Amniotic stem cell (primary cell): ENCODE measurements at regions not wholly inside any gene's neighbourhood (a gene's known extent, or its start where the extent isn't known, plus 50 kb on each side); places are given as distances from the start of the nearest gene placed in this dataset.

Experiments used
- DNase-seq: peaks from one replicate; lab custom pipeline; 2025; lab: John Stamatoyannopoulos, UW

- DNase-seq: no peak
These were observed 65.0 kb upstream of the SLC2A12 start for GRCh38 chr6:134117409-134117808.

GRCh38 chr6:134115715-134116074, 63.3 kb upstream of the SLC2A12 start:
- DNase-seq: no peak

GRCh38 chr6:134114918-134115714, 62.7 kb upstream of the SLC2A12 start:
- no peak for DNase-seq

GRCh38 chr6:134114489-134114888, 62.1 kb upstream of the SLC2A12 start:
- no peak for DNase-seq

- DNase-seq: no peak
These were observed 59.3 kb upstream of the SLC2A12 start for GRCh38 chr6:134111726-134112125.

- peak; percentile 52 for DNase-seq
These were observed 58.7 kb upstream of the SLC2A12 start for GRCh38 chr6:134111062-134111677.

GRCh38 chr6:134106702-134107101, 54.3 kb upstream of the SLC2A12 start:
- DNase-seq: no peak

GRCh38 chr6:134105940-134106339, 53.5 kb upstream of the SLC2A12 start:
- DNase-seq: no peak

- DNase-seq: no peak
These were observed 50.6 kb upstream of the SLC2A12 start for GRCh38 chr6:134103006-134103405.
